ENCODE measurements at regions not wholly inside any gene's neighbourhood (a gene's known extent, or its start where the extent isn't known, plus 50 kb on each side); places are given as distances from the start of the nearest gene placed in this dataset.

- Histone ChIP-seq H4K20me1 (replicated peaks; ENCODE audit: control insufficient read depth, extremely low read depth, insufficient read depth, low read length) (no peaks in the 10 kb centered on the region), H3K9ac (replicated peaks; ENCODE audit: extremely low read depth, insufficient read depth, low read length) (no peak overlapping the region), H3K36me3 (ENCODE audit: control insufficient read depth in 2 of 2, extremely low read depth in 1 of 2, insufficient read depth in 2 of 2, low read length in 2 of 2) (no peaks in the 10 kb centered on the region), H3K4me1 (ENCODE audit: control insufficient read depth, extremely low read depth, insufficient read depth, low read length) (no peaks in the 10 kb centered on the region), H3K4me2 (ENCODE audit: insufficient read depth, low read length) (no peak overlapping the region), H3K9me3 (replicated peaks; ENCODE audit: control insufficient read depth, insufficient read depth, low read length) (no peaks in the 10 kb centered on the region), H3K27me3 (ENCODE audit: control insufficient read depth in 2 of 2, insufficient read depth in 2 of 2, low read length in 2 of 2) (peaks cover 2 to 3% of the 10 kb centered on the region in 2 experiments), H3K9me1 (replicated peaks; ENCODE audit: control insufficient read depth, extremely low read depth, insufficient read depth, low read length) (no peaks in the 10 kb centered on the region), H3K27ac (ENCODE audit: insufficient read depth, low read depth, low read length) (no peak overlapping the region), H2AFZ (ENCODE audit: low read depth, low read length) (no peak overlapping the region), H3K4me3 (replicated peaks in 1 of 3; ENCODE audit: insufficient read depth in 1 of 3, low read depth in 1 of 3, low read length in 3 of 3) (no peak overlapping the region), H3K79me2 (ENCODE audit: control insufficient read depth, insufficient read depth, low read length) (no peaks in the 10 kb centered on the region)
- CTCF ChIA-PET, result interaction anchor here (0.7 to 5.4 kb wide), 3 partner anchors 8 to 179 kb away, joined by 3 to 103 read pairs (median 3); no protein-coding TSS in a partner anchor
- POLR2A ChIA-PET, result no interaction called here
- no TSS peak for BruUV-seq (replicated peaks)
- no peak for TF ChIP-seq POLR2AphosphoS5 (IDR thresholded peaks at IDR 0.05; ENCODE audit: insufficient read depth, low read depth, low read length)
- TF ChIP-seq POLR2A (IDR thresholded peaks at IDR 0.05; ENCODE audit: low read depth, low read length), result no peak
- no peak for TF ChIP-seq GATA2 (IDR thresholded peaks at IDR 0.05; ENCODE audit: insufficient read depth, insufficient read length, low read depth, low read length)
- dilution Hi-C loops (cut with MboI; ENCODE audit: extremely low pct_ligation_motif_present, low sequenced_read_pairs), result no loop called here
- no peak for DNase-seq (ENCODE audit: low read depth, low spot score)
- FAIRE-seq, result no peak
- intact Hi-C loops (cut with micrococcal nuclease), result no loop called here
These were observed 107.4 kb upstream of the ANK2 start for GRCh38 chr4:112942077-112942476.

- H3K79me2 ChIP-seq (ENCODE audit: control insufficient read depth, insufficient read depth, low read length), result no peaks in the 10 kb centered on the region
- H3K36me3 ChIP-seq (ENCODE audit: control insufficient read depth in 2 of 2, extremely low read depth in 1 of 2, insufficient read depth in 2 of 2, low read length in 2 of 2), result no peaks in the 10 kb centered on the region
- peaks cover 2 to 3% of the 10 kb centered on the region in 2 experiments for H3K27me3 ChIP-seq (ENCODE audit: control insufficient read depth in 2 of 2, insufficient read depth in 2 of 2, low read length in 2 of 2)
- H3K4me2 ChIP-seq (ENCODE audit: insufficient read depth, low read length), result no peak overlapping the region
- no peak overlapping the region for H3K27ac ChIP-seq (ENCODE audit: insufficient read depth, low read depth, low read length)
- FAIRE-seq (no peak), DNase-seq (ENCODE audit: low read depth, low spot score) (no peak)
- ChIA-PET POLR2A (no interaction called here), CTCF (interaction anchor here (1.0 kb wide), 1 partner anchor 180 kb away, joined by 3 read pairs; no protein-coding TSS in a partner anchor)
- no peaks in the 10 kb centered on the region for H4K20me1 ChIP-seq (replicated peaks; ENCODE audit: control insufficient read depth, extremely low read depth, insufficient read depth, low read length)
- no peak overlapping the region for H3K4me3 ChIP-seq (replicated peaks in 1 of 3; ENCODE audit: insufficient read depth in 1 of 3, low read depth in 1 of 3, low read length in 3 of 3)
- BruUV-seq (replicated peaks), result no TSS peak
- no peaks in the 10 kb centered on the region for H3K9me1 ChIP-seq (replicated peaks; ENCODE audit: control insufficient read depth, extremely low read depth, insufficient read depth, low read length)
- H3K9ac ChIP-seq (replicated peaks; ENCODE audit: extremely low read depth, insufficient read depth, low read length), result no peak overlapping the region
- TF ChIP-seq GATA2 (IDR thresholded peaks at IDR 0.05; ENCODE audit: insufficient read depth, insufficient read length, low read depth, low read length), result no peak
- TF ChIP-seq MAX (IDR thresholded peaks at IDR 0.05; ENCODE audit: insufficient read depth, insufficient read length), result no peak
- TF ChIP-seq POLR2AphosphoS5 (IDR thresholded peaks at IDR 0.05; ENCODE audit: insufficient read depth, low read depth, low read length), result no peak
- TF ChIP-seq POLR2A (IDR thresholded peaks at IDR 0.05; ENCODE audit: low read depth, low read length), result no peak
- no peak for TF ChIP-seq EZH2 (IDR thresholded peaks at IDR 0.05; ENCODE audit: borderline replicate concordance, low read depth, low read length, severe bottlenecking)
- intact Hi-C loops (cut with micrococcal nuclease), result no loop called here
- no peaks in the 10 kb centered on the region for H3K9me3 ChIP-seq (replicated peaks; ENCODE audit: control insufficient read depth, insufficient read depth, low read length)
- H2AFZ ChIP-seq (ENCODE audit: low read depth, low read length), result no peak overlapping the region
- dilution Hi-C loops (cut with MboI; ENCODE audit: extremely low pct_ligation_motif_present, low sequenced_read_pairs), result no loop called here
- no peaks in the 10 kb centered on the region for H3K4me1 ChIP-seq (ENCODE audit: control insufficient read depth, extremely low read depth, insufficient read depth, low read length)
These were observed 106.5 kb upstream of the ANK2 start for GRCh38 chr4:112942997-112943396.
